GM18517 (cell line): ENCODE measurements at regions not wholly inside any gene's neighbourhood (a gene's known extent, or its start where the extent isn't known, plus 50 kb on each side); places are given as distances from the start of the nearest gene placed in this dataset.
"Not testable (repeated sequence)": the region's sequence is repeated elsewhere in the genome, so short reads cannot be mapped to it uniquely, and the experiment has no call there.

ENCODE experiments used
- ATAC-seq: cut with Tn5 transposase; IDR thresholded peaks from one replicate; pipeline ENCODE4 v1.9.1; 2021; ENCODE audit warnings: mild to moderate bottlenecking, moderate library complexity; ENCODE audit not compliant: unreplicated experiment

GRCh38 chr1:189708674-189709073, 769.0 kb downstream of the BRINP3 start:
- ATAC-seq: no peak

- ATAC-seq: not testable (repeated sequence)
Measured at GRCh38 chr1:189718147-189718795, 759.4 kb downstream of the BRINP3 start.

GRCh38 chr1:189726806-189727205, 750.9 kb downstream of the BRINP3 start:
- ATAC-seq: no peak

- ATAC-seq: no peak
Measured at GRCh38 chr1:189751311-189751710, 726.4 kb downstream of the BRINP3 start.

- ATAC-seq: no peak
Measured at GRCh38 chr1:189752461-189752995, 725.1 kb downstream of the BRINP3 start.

- ATAC-seq: not testable (repeated sequence)
Measured at GRCh38 chr1:189755100-189755499, 722.6 kb downstream of the BRINP3 start.

GRCh38 chr1:189764391-189765320, 713.0 kb downstream of the BRINP3 start:
- no peak for ATAC-seq

- ATAC-seq: no peak
Measured at GRCh38 chr1:189769448-189769847, 708.2 kb downstream of the BRINP3 start.

- no peak for ATAC-seq
Measured at GRCh38 chr1:189774721-189775287, 702.9 kb downstream of the BRINP3 start.

GRCh38 chr1:189775343-189775742, 702.3 kb downstream of the BRINP3 start:
- no peak for ATAC-seq

GRCh38 chr1:189779034-189779433, 698.6 kb downstream of the BRINP3 start:
- no peak for ATAC-seq

- no peak for ATAC-seq
Measured at GRCh38 chr1:189782295-189782694, 695.4 kb downstream of the BRINP3 start.

GRCh38 chr1:189783456-189783855, 694.2 kb downstream of the BRINP3 start:
- no peak for ATAC-seq

GRCh38 chr1:189786761-189787160, 690.9 kb downstream of the BRINP3 start:
- no peak for ATAC-seq

GRCh38 chr1:189787201-189787600, 690.5 kb downstream of the BRINP3 start:
- no peak for ATAC-seq

- ATAC-seq: no peak
Measured at GRCh38 chr1:189790335-189790734, 687.3 kb downstream of the BRINP3 start.

GRCh38 chr1:189803364-189803763, 674.3 kb downstream of the BRINP3 start:
- no peak for ATAC-seq

GRCh38 chr1:189804352-189804751, 673.3 kb downstream of the BRINP3 start:
- ATAC-seq: no peak

- no peak for ATAC-seq
Measured at GRCh38 chr1:189805735-189806134, 671.9 kb downstream of the BRINP3 start.

GRCh38 chr1:189810639-189811038, 667.0 kb downstream of the BRINP3 start:
- ATAC-seq: not testable (repeated sequence)

- no peak for ATAC-seq
Measured at GRCh38 chr1:189811960-189812359, 665.7 kb downstream of the BRINP3 start.
